ENCODE measurements at regions not wholly inside any gene's neighbourhood (a gene's known extent, or its start where the extent isn't known, plus 50 kb on each side); places are given as distances from the start of the nearest gene placed in this dataset.
"Not testable (repeated sequence)": the region's sequence is repeated elsewhere in the genome, so short reads cannot be mapped to it uniquely, and the experiment has no call there.

DNA sequence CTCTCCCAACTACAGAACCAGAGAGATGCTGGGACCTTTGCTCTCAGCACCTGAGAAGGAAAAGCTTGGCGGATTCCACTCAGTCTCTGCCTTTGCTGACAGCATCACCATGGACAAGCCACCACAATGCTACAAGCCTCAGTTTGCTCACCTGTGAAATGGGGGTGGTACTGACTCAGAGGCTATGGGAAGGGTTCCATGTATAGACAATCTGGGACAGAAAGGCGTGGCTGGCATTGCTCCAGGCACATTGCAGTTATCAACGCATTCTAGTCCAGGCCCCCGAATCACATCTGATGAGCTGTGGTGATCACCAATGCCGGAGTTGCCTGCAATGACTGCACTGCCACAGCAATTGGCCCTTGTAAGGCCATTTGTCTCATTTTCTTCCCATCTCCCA, 72.6 kb downstream of the ISX start:
- DNase-seq (ENCODE audit: low read depth) = no peak

GRCh38 chr22:35140879-35141745, 75.2 kb downstream of the ISX start:
- DNase-seq (ENCODE audit: low read depth) = peak; percentile 69

DNA sequence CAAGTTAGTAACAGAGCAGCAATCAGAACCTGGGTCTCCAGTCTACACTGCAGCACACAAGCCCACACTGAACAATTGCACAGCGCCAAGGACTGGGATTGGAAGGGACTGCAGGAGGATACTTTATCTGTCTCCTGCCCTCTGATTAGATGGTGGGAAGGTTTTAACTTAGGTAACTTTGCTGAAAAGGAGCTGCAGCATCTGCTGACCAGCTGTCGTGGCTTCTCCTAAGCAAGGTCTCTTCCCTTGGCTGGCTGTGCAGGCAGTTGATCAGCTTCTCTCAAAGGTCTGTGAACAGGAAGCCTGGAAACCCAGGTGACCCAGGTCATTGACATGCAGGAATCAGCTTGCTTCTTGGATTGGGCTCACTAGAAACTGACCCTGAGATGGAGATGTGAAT, 82.4 kb downstream of the ISX start:
- DNase-seq (ENCODE audit: low read depth) = no peak

DNA sequence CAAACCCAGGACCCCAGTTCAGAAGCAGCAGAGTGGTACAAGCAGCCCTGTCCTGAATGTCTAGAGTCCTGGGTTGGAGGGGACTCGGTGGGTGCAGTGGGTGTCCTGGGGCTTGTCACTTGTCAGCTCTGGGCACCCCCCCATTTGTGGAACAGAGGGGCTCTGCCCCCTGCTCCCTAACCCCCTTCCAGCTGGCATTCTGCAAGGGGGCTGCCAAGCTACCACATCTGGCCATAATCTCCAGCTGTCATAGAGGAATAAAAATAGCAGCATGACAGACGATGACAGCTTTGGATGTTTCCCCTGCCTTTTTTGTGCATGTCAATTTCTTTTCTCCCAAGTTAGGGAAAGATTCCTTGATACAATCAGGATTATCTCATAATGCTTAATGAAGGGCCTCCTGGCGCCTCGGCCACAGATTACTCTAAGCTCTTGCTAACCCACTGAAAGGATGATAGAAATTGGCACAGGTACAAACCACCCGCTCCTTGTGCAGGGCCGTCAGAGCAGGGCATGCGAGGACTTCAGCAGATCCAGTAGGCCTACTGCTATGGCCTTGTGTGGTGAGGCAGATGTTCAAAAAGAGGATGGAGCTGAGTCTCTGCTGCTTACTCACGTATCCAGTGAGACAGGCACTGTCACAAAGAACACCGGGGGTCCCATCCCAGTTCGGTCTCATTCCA, 83.0 kb downstream of the ISX start:
- DNase-seq (ENCODE audit: low read depth) = no peak

- DNase-seq (ENCODE audit: low read depth) = peak; percentile 37
These were observed 84.5 kb downstream of the ISX start for GRCh38 chr22:35150183-35151107.

GRCh38 chr22:35152316-35152715, 86.4 kb downstream of the ISX start:
- DNase-seq (ENCODE audit: low read depth) = no peak

- DNase-seq (ENCODE audit: low read depth) = peak; percentile 54
These were observed 89.0 kb downstream of the ISX start for GRCh38 chr22:35154937-35155387.

- no peak for DNase-seq (ENCODE audit: low read depth)
These were observed 89.6 kb downstream of the ISX start for GRCh38 chr22:35155403-35156025.

GRCh38 chr22:35156945-35157344, 91.0 kb downstream of the ISX start:
- no peak for DNase-seq (ENCODE audit: low read depth)

- DNase-seq (ENCODE audit: low read depth) = no peak
These were observed 92.4 kb downstream of the ISX start for GRCh38 chr22:35158336-35158735.

GRCh38 chr22:35159343-35159742, 93.4 kb downstream of the ISX start:
- no peak for DNase-seq (ENCODE audit: low read depth)

GRCh38 chr22:35160268-35160667, 94.3 kb downstream of the ISX start:
- DNase-seq (ENCODE audit: low read depth) = no peak

DNA sequence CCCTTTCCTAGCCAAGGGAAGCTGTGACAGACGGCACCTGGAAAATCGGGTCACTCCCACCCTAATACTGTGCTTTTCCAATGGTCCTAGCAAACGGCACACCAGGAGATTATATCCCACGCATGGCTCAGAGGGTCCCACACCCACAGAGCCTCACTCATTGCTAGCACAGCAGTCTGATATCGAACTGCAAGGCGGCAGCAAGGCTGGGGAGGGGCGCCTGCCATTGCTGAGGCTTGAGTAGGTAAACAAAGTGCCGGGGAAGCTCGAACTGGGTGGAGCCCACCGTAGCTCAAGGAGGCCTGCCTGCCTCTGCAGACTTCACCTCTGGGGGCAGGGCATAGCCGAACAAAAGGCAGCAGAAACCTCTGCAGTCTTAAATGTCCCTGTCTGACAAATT, 91.4 kb upstream of the HMGXB4 start:
- not testable (repeated sequence) for DNase-seq (ENCODE audit: low read depth)

- no peak for DNase-seq (ENCODE audit: low read depth)
These were observed 86.3 kb upstream of the HMGXB4 start for GRCh38 chr22:35170716-35171697.

DNA sequence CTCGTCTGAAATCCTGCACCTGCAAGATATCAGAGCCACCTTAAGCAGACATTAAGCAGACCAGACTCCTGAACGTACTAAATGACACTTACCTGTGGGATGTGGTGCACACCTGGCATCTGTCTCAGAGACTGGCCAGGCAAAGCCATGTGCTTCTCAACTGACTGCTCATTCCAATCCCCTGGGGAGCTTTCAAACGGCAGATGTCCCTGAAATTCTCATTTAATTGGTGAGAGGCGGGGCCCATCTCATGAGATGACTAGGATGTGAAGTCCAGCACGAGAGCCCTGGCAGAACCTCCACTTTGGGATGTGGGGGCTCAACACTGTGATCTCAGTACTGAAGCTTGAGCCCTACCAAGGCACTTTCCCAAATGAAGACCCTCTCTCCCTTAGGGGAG, 84.9 kb upstream of the HMGXB4 start:
- no peak for DNase-seq (ENCODE audit: low read depth)

DNA sequence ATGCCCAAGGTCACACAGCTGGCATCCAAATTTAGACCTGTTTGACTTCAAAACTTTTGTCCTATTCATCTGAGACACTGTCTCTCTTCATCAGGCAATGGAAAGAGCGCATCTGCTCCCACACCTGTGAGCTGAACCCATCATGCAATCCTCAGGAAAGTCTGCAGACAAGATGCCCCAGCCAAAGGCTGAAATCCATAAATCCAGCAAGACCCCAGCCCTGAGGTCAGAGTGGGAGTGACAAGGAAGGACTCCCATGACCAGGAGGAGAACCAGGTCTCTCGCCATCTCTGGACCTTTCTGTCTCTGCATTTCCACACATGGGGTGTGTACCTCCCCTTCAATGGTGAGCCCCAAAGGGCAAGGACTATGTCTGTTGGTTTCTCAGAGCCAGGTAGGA, 83.6 kb upstream of the HMGXB4 start:
- DNase-seq (ENCODE audit: low read depth) = no peak

DNA sequence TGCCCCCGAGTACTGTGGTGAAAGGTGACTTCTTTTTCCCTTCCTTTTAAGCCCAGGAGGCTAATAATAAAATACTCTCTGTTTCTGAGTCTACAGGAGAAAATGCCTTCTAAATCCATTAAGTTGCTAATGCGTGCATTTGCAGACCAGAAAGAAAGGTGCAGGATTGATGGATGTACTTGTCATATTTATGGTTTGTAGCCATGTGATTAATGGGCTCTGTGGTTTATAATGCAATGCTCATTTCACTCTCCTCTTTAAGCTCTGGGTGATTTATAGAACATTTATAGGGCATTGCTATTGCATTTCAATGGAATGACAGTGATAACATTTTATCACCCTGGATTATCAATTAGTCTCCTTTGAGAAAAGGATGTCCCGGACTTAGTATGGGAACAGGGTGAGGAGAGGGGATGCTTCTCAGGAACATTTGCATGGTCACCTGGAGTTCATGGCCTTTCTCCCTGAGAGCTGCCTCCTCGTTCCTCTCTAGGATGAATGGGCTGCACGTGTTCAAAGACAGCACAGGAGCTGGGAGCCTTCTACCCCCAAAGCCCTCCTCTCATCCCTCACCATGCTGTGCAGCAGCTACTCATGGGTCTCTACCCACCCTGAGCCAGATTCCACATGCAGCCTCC, 82.8 kb upstream of the HMGXB4 start:
- DNase-seq (ENCODE audit: low read depth) = no peak

DNA sequence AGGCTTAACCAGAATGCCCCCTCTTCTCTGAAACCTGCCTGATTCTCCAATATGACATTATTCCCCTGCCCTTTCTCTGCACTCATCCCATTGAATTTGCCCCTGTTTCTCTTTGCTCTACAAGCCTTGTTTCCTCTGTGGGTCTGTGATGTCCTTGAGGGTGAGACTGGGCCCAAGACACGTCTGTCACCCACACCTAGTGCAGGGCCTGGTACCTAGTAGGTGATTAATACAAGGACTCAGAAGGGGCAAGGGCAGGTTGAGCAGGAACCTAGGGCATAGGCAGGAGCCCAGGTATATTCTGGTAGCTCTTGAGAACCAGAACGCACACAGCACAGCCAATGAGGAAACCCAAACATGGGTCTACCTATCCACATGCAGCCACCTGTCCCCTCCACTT, 81.9 kb upstream of the HMGXB4 start:
- no peak for DNase-seq (ENCODE audit: low read depth)

GRCh38 chr22:35177811-35178210, 79.5 kb upstream of the HMGXB4 start:
- DNase-seq (ENCODE audit: low read depth) = no peak

GRCh38 chr22:35178446-35178845, 78.8 kb upstream of the HMGXB4 start:
- no peak for DNase-seq (ENCODE audit: low read depth)

All from RPMI7951 (cell line).